ENCODE measurements at regions not wholly inside any gene's neighbourhood (a gene's known extent, or its start where the extent isn't known, plus 50 kb on each side); places are given as distances from the start of the nearest gene placed in this dataset.

DNA sequence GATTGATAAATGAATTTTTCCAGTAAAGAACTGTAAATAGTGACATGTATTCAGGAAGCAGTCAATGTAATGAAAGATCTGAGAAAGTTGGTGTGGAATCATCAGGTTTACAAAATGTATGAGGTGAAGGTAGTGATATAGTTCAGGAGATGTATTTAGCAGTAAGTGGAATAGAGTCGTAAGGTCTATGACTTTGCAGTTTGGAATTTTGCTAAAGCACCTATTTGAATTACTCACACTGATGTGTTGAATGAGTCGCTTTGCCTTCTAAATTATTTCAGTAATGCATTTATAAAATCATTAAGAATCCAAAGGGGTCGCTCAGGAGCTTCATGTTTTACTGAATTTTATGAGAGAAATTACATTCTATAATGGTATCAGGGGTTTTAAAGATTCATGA, 713.7 kb downstream of the DSC3 start:
- Histone ChIP-seq H3K4me1 (no peaks in the 10 kb centered on the region), H3K9me3 (no peaks in the 10 kb centered on the region), H3K4me3 (no peak overlapping the region), H3K36me3 (no peaks in the 10 kb centered on the region), H3K27ac (no peak overlapping the region), H3K27me3 (no peaks in the 10 kb centered on the region)
- TF ChIP-seq, protein P1, sequence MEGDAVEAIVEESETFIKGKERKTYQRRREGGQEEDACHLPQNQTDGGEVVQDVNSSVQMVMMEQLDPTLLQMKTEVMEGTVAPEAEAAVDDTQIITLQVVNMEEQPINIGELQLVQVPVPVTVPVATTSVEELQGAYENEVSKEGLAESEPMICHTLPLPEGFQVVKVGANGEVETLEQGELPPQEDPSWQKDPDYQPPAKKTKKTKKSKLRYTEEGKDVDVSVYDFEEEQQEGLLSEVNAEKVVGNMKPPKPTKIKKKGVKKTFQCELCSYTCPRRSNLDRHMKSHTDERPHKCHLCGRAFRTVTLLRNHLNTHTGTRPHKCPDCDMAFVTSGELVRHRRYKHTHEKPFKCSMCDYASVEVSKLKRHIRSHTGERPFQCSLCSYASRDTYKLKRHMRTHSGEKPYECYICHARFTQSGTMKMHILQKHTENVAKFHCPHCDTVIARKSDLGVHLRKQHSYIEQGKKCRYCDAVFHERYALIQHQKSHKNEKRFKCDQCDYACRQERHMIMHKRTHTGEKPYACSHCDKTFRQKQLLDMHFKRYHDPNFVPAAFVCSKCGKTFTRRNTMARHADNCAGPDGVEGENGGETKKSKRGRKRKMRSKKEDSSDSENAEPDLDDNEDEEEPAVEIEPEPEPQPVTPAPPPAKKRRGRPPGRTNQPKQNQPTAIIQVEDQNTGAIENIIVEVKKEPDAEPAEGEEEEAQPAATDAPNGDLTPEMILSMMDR (IDR thresholded peaks at IDR 0.05): no peak
- no peak for TF ChIP-seq POLR2A (IDR thresholded peaks at IDR 0.05)
- DNase-seq (no peak), ATAC-seq (no peak)
- WGBS (ENCODE audit: insufficient coverage, low coverage, low lambda C conversion rate, missing lambda C conversion rate): 41% methylated on average over 3 of the region's 3 CpGs
- intact Hi-C loops (cut with DNase I): no loop called here

DNA sequence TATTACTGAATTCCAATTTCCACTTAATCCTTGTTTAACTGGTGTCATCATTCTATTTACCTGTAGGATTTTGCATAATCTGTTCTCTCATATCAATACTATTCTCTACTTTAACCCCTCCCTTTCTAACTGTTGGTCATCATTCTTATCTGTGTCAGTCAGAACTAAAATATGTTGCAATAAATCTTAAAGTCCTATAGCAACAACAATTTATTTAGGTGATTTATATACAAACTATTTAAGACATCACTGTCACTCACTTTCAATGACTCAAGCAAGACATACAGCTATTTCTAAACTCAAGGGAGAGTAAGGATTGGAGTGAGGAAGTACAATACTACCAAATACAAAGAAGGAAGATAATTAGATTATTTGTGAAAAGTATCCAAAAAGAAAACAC, 740.4 kb downstream of the DSC3 start:
- no peaks in the 10 kb centered on the region for H3K36me3 ChIP-seq
- H3K9me3 ChIP-seq: no peaks in the 10 kb centered on the region
- no peak overlapping the region for H3K27ac ChIP-seq
- TF ChIP-seq, protein P1 (IDR thresholded peaks at IDR 0.05): no peak
- TF ChIP-seq POLR2A (IDR thresholded peaks at IDR 0.05): no peak
- no peaks in the 10 kb centered on the region for H3K27me3 ChIP-seq
- ATAC-seq (no peak), DNase-seq (no peak)
- intact Hi-C loops (cut with DNase I): no loop called here
- H3K4me1 ChIP-seq: no peaks in the 10 kb centered on the region
- H3K4me3 ChIP-seq: no peak overlapping the region

DNA sequence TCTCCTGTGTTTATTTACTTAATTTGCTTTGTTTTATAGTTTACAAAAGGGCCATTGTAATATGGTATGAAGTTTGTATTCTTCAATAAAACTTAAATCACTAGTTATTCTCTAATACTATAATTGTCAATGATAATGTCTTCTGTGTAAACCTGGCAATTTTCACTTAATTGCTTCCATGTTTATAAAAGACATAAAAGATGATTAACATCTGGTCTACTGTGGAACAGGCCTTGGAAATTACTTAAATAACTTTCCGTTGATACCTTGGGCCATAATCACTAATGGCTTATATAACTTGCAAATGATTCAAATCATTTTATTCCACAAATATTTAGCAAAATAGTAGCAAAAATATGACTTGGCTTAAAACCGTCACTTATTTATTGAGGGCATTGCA, 743.8 kb downstream of the DSC3 start:
- Histone ChIP-seq H3K27me3 (no peaks in the 10 kb centered on the region), H3K27ac (no peak overlapping the region), H3K36me3 (no peaks in the 10 kb centered on the region), H3K4me1 (no peaks in the 10 kb centered on the region), H3K4me3 (no peak overlapping the region), H3K9me3 (no peaks in the 10 kb centered on the region)
- no peak for TF ChIP-seq POLR2A (IDR thresholded peaks at IDR 0.05)
- TF ChIP-seq, protein P1 (IDR thresholded peaks at IDR 0.05): no peak
- WGBS (ENCODE audit: insufficient coverage, low coverage, low lambda C conversion rate, missing lambda C conversion rate): 53% methylated on average over 2 of the region's 2 CpGs
- intact Hi-C loops (cut with DNase I): no loop called here
- DNase-seq (no peak), ATAC-seq (no peak)

DNA sequence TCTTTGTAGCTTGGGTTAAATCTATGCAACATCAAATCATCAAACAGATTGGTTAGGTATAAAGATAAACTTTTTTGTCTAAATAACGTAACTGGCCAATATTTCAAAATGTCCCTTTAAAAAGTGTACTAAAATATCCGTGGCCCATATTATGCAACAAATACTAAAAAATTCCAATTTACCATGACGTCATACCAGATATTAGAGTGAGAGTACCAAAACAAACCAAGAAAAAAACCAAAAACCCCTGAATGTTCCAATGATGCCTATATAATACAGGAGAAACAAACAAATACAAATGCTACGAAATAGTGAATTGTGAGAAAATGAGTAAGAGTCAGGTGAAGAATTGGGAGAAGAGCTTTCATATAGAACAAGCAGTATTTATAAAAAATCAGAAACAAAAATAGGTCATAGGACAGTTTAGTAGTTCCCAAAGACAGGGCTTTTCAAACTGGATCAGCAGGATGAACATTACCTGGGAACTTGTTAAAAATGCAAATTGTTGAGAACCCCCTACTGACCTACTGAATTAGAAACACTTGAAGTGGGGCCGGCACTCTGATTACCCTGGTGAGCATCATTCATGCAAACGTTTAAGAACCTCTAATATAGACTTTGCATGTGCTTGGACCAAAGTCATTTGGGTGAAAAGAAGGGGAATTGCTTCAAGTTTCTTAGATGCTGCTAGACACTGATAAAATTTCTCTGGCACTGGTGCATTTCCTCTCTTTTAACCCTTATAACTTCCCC, 753.7 kb downstream of the DSC3 start:
- intact Hi-C loops (cut with DNase I): no loop called here
- H3K27ac ChIP-seq: no peak overlapping the region
- no peaks in the 10 kb centered on the region for H3K9me3 ChIP-seq
- WGBS (ENCODE audit: insufficient coverage, low coverage, low lambda C conversion rate, missing lambda C conversion rate): 23% methylated on average over 5 of the region's 6 CpGs
- H3K36me3 ChIP-seq: no peaks in the 10 kb centered on the region
- no peaks in the 10 kb centered on the region for H3K4me1 ChIP-seq
- H3K4me3 ChIP-seq: no peak overlapping the region
- DNase-seq: no peak
- ATAC-seq: no peak
- TF ChIP-seq POLR2A (IDR thresholded peaks at IDR 0.05): no peak
- TF ChIP-seq, protein P1 (IDR thresholded peaks at IDR 0.05): no peak
- H3K27me3 ChIP-seq: no peaks in the 10 kb centered on the region
